ENCODE measurements at regions not wholly inside any gene's neighbourhood (a gene's known extent, or its start where the extent isn't known, plus 50 kb on each side); places are given as distances from the start of the nearest gene placed in this dataset.
A peak's percentile ranks its signal among the peaks of the same experiment; 100 is the strongest.

DNA sequence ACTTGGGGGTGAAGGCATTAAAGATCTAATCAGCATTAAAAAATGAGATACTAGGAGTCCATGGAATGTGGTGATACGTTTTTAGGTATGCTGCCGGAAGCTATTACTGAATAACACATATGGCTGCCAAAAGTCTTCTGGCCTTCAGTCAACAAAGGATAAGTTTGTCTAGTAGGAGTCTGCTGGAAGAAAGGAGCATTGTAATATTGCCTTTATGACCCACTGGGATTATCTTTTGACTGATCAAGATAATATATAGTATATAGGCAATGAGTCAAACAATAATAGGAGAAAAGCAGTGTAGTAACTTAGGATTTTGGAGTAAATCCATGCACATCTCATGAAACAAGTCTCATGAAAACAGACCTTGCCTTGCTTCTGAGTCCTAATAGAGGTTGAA lies 295.4 kb downstream of the SLITRK6 start:
- Histone ChIP-seq H3K9me3 (ENCODE audit: low read depth) (no peaks in the 10 kb centered on the region), H3K27ac (no peak overlapping the region), H2AFZ (no peak overlapping the region), H3K4me2 (ENCODE audit: unreplicated experiment) (no peak overlapping the region), H4K20me1 (ENCODE audit: insufficient read depth) (no peaks in the 10 kb centered on the region), H3K79me2 (ENCODE audit: insufficient read depth) (no peaks in the 10 kb centered on the region), H3K27me3 (replicated peaks; ENCODE audit: insufficient read depth) (no peaks in the 10 kb centered on the region), H3K9ac (no peak overlapping the region), H3K4me3 (no peak overlapping the region), H3F3A (ENCODE audit: insufficient read depth) (no peaks in the 10 kb centered on the region), H3K9me2 (ENCODE audit: insufficient read depth) (no peaks in the 10 kb centered on the region), H3K36me3 (ENCODE audit: low read depth) (no peaks in the 10 kb centered on the region), H3K4me1 (ENCODE audit: insufficient read depth) (no peaks in the 10 kb centered on the region)
- DNase-seq: no peak
- no peak for TF ChIP-seq EZH2 (IDR thresholded peaks at IDR 0.05; ENCODE audit: insufficient read depth, poor library complexity, severe bottlenecking)
- no peak for TF ChIP-seq EZH2phosphoT487 (IDR thresholded peaks at IDR 0.05; ENCODE audit: insufficient read depth, low read depth)
- WGBS, 2 experiments (ENCODE audit: low coverage in 1 of 2, low lambda C conversion rate in 2 of 2, missing lambda C conversion rate in 2 of 2): 7 to 14% methylated on average over 2 of the region's 2 CpGs
- in situ Hi-C loops (cut with MboI): no loop called here

DNA sequence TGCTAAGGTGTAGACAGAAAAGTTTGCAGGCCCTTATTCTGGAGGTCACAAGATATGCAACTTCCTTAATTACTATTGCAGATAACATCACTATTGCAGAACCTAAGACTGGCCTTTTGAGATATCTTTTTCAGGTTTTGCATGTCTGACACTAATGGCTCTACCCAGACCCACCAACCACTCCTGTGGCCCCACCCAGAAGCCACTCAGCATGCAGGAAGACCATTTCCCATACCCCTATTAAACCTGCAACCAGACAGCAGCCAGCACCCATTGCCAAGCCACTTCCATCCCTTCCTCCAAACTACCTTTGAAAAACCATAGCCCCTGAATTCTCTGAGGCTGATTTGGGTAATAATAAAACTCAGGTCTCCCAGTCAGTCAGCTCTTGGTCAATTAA lies 297.6 kb downstream of the SLITRK6 start:
- no peak for DNase-seq
- Histone ChIP-seq H4K20me1 (ENCODE audit: insufficient read depth) (no peaks in the 10 kb centered on the region), H3K4me3 (no peak overlapping the region), H3K27ac (no peak overlapping the region), H3K27me3 (replicated peaks; ENCODE audit: insufficient read depth) (no peaks in the 10 kb centered on the region), H3K79me2 (ENCODE audit: insufficient read depth) (no peaks in the 10 kb centered on the region), H3K4me1 (ENCODE audit: insufficient read depth) (no peaks in the 10 kb centered on the region), H3F3A (ENCODE audit: insufficient read depth) (no peaks in the 10 kb centered on the region), H2AFZ (no peak overlapping the region), H3K9me3 (ENCODE audit: low read depth) (no peaks in the 10 kb centered on the region), H3K4me2 (ENCODE audit: unreplicated experiment) (no peak overlapping the region), H3K9ac (no peak overlapping the region), H3K9me2 (ENCODE audit: insufficient read depth) (no peaks in the 10 kb centered on the region), H3K36me3 (ENCODE audit: low read depth) (no peaks in the 10 kb centered on the region)
- in situ Hi-C loops (cut with MboI): no loop called here
- TF ChIP-seq EZH2 (IDR thresholded peaks at IDR 0.05; ENCODE audit: insufficient read depth, poor library complexity, severe bottlenecking) (no peak), EZH2phosphoT487 (IDR thresholded peaks at IDR 0.05; ENCODE audit: insufficient read depth, low read depth) (no peak)

DNA sequence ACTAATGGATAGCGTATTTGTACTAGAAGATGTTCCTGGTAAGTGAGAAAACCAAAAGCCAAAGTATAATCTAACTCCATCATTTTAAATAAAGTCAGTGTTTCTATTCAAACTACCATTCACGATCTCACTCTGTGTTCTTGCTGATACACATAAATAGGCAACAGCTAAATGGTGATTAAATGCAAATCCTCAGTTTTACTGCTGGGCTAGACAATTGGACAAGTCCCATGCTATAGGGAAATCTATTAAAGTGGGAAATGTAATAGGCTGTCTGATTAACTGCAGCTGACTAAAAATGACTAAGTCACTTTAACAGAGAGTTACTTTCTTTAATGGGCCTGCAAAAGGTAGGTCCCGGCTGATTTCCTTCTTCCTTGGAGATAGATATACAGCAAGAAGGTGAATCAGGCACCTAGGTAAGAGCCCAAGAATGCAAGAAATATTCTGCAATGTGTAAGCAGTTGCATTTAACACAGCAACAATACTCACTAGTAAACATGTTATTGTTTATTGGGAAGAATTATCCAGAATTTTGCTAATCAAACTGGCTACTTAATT lies 298.4 kb downstream of the SLITRK6 start:
- H2AFZ ChIP-seq: no peak overlapping the region
- no peak overlapping the region for H3K4me3 ChIP-seq
- no peaks in the 10 kb centered on the region for H3F3A ChIP-seq (ENCODE audit: insufficient read depth)
- H3K9ac ChIP-seq: no peak overlapping the region
- H3K36me3 ChIP-seq (ENCODE audit: low read depth): no peaks in the 10 kb centered on the region
- no peaks in the 10 kb centered on the region for H3K27me3 ChIP-seq (replicated peaks; ENCODE audit: insufficient read depth)
- H3K79me2 ChIP-seq (ENCODE audit: insufficient read depth): no peaks in the 10 kb centered on the region
- H3K4me2 ChIP-seq (ENCODE audit: unreplicated experiment): no peak overlapping the region
- no peaks in the 10 kb centered on the region for H3K9me3 ChIP-seq (ENCODE audit: low read depth)
- H3K9me2 ChIP-seq (ENCODE audit: insufficient read depth): no peaks in the 10 kb centered on the region
- H3K4me1 ChIP-seq (ENCODE audit: insufficient read depth): no peaks in the 10 kb centered on the region
- H3K27ac ChIP-seq: no peak overlapping the region
- WGBS, 2 experiments (ENCODE audit: low coverage in 1 of 2, low lambda C conversion rate in 2 of 2, missing lambda C conversion rate in 2 of 2): 46 to 52% methylated on average over 3 of the region's 3 CpGs
- H4K20me1 ChIP-seq (ENCODE audit: insufficient read depth): no peaks in the 10 kb centered on the region
- in situ Hi-C loops (cut with MboI): no loop called here
- no peak for TF ChIP-seq EZH2phosphoT487 (IDR thresholded peaks at IDR 0.05; ENCODE audit: insufficient read depth, low read depth)
- no peak for TF ChIP-seq EZH2 (IDR thresholded peaks at IDR 0.05; ENCODE audit: insufficient read depth, poor library complexity, severe bottlenecking)
- no peak for DNase-seq

DNA sequence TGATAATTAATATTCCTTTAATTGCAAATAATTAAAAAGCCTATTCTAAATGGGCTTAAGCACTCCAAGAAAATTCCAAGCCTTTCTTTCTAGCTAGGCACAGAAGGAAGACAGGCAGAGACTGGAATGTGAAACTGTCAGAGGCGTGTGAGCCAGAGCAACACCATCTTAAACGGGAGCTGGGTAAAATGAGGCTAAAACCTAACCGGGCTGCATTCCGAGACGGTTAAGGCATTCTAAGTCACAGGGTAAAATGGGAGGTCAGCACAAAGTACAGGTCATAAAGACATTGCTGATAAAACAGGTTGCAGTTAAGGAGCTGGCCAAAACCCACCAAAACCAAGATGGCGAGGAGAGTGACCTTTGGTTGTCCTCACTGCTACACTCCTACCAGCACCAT lies 300.4 kb downstream of the SLITRK6 start:
- H3K4me1 ChIP-seq (ENCODE audit: insufficient read depth): no peaks in the 10 kb centered on the region
- H3F3A ChIP-seq (ENCODE audit: insufficient read depth): no peaks in the 10 kb centered on the region
- no peaks in the 10 kb centered on the region for H3K27me3 ChIP-seq (replicated peaks; ENCODE audit: insufficient read depth)
- H3K9ac ChIP-seq: no peak overlapping the region
- no peak overlapping the region for H3K27ac ChIP-seq
- H3K4me2 ChIP-seq (ENCODE audit: unreplicated experiment): no peak overlapping the region
- no peaks in the 10 kb centered on the region for H3K9me3 ChIP-seq (ENCODE audit: low read depth)
- in situ Hi-C loops (cut with MboI): no loop called here
- no peak for DNase-seq
- no peaks in the 10 kb centered on the region for H4K20me1 ChIP-seq (ENCODE audit: insufficient read depth)
- H3K4me3 ChIP-seq: no peak overlapping the region
- no peak for TF ChIP-seq EZH2phosphoT487 (IDR thresholded peaks at IDR 0.05; ENCODE audit: insufficient read depth, low read depth)
- H2AFZ ChIP-seq: no peak overlapping the region
- no peaks in the 10 kb centered on the region for H3K79me2 ChIP-seq (ENCODE audit: insufficient read depth)
- 52 to 56% methylated on average over 6 of the region's 6 CpGs for WGBS, 2 experiments (ENCODE audit: low coverage in 1 of 2, low lambda C conversion rate in 2 of 2, missing lambda C conversion rate in 2 of 2)
- no peaks in the 10 kb centered on the region for H3K36me3 ChIP-seq (ENCODE audit: low read depth)
- no peaks in the 10 kb centered on the region for H3K9me2 ChIP-seq (ENCODE audit: insufficient read depth)

DNA sequence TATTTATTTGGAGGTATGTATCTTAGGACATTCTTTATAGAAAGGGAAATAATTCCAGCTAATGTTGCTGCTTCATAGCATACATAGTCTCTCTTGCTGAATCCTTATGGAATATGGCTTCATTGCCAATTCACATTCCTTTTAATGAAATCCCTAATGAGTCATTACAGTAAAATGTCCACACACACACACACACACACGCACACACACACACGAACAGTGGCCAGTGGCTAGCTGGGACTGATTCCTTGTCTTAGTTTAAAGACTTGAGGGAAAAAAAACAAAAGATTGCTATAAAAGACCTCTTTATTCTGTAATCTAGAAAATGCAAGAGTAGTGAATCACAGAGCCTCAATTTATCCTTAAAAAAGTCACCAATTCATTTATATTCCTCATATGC lies 301.6 kb downstream of the SLITRK6 start:
- no peaks in the 10 kb centered on the region for H3K36me3 ChIP-seq (ENCODE audit: low read depth)
- no peaks in the 10 kb centered on the region for H3K79me2 ChIP-seq (ENCODE audit: insufficient read depth)
- H3K27ac ChIP-seq: no peak overlapping the region
- in situ Hi-C loops (cut with MboI): no loop called here
- H3K4me3 ChIP-seq: no peak overlapping the region
- no peaks in the 10 kb centered on the region for H3F3A ChIP-seq (ENCODE audit: insufficient read depth)
- no peak overlapping the region for H3K4me2 ChIP-seq (ENCODE audit: unreplicated experiment)
- no peak overlapping the region for H3K9ac ChIP-seq
- TF ChIP-seq EZH2 (IDR thresholded peaks at IDR 0.05; ENCODE audit: insufficient read depth, poor library complexity, severe bottlenecking): no peak
- TF ChIP-seq EZH2phosphoT487 (IDR thresholded peaks at IDR 0.05; ENCODE audit: insufficient read depth, low read depth): no peak
- peak; percentile 8 for DNase-seq
- no peaks in the 10 kb centered on the region for H3K4me1 ChIP-seq (ENCODE audit: insufficient read depth)
- no peaks in the 10 kb centered on the region for H3K27me3 ChIP-seq (replicated peaks; ENCODE audit: insufficient read depth)
- H2AFZ ChIP-seq: no peak overlapping the region
- 0 to 2% methylated on average over 2 of the region's 2 CpGs for WGBS, 2 experiments (ENCODE audit: low coverage in 1 of 2, low lambda C conversion rate in 2 of 2, missing lambda C conversion rate in 2 of 2)
- no peaks in the 10 kb centered on the region for H3K9me3 ChIP-seq (ENCODE audit: low read depth)
- no peaks in the 10 kb centered on the region for H3K9me2 ChIP-seq (ENCODE audit: insufficient read depth)
- H4K20me1 ChIP-seq (ENCODE audit: insufficient read depth): no peaks in the 10 kb centered on the region
